ENCODE measurements at regions not wholly inside any gene's neighbourhood (a gene's known extent, or its start where the extent isn't known, plus 50 kb on each side); places are given as distances from the start of the nearest gene placed in this dataset.
"Not testable (repeated sequence)": the region's sequence is repeated elsewhere in the genome, so short reads cannot be mapped to it uniquely, and the experiment has no call there.

- Histone ChIP-seq H3K4me3 (ENCODE audit: low read length) (no peak overlapping the region), H3K27me3 (ENCODE audit: insufficient read depth, low read length) (no peaks in the 10 kb centered on the region), H3K9ac (ENCODE audit: low read depth, low read length) (no peak overlapping the region), H3K27ac (ENCODE audit: low read length) (no peak overlapping the region), H3K4me1 (ENCODE audit: insufficient read depth, low read length) (peaks cover 29% of the 10 kb centered on the region), H3K36me3 (ENCODE audit: insufficient read depth, low read depth, low read length) (no peaks in the 10 kb centered on the region), H3K9me3 (ENCODE audit: insufficient read depth, low read depth, low read length) (no peaks in the 10 kb centered on the region)
These were observed 456.5 kb downstream of the STK39 start for GRCh38 chr2:167790781-167791450.

DNA sequence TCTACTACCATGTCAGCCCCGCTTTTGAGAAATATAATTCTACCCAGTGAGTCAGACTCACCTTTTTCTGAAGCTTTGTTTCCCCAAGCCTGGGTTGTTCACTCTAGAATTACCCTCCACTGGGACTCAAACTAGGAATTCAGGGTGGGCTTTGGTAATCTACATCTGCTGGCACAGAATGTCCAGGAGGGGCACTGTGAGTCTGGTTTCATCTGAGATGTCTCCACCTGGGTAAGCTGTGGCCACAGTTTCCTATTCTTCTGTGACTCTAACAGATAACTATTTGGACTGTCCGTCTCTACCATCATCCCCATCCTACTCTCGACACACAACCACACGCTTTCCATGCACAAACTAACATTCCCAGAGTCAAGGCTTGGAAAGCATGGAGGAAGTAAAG is 457.2 kb downstream of the STK39 start:
- Histone ChIP-seq H3K4me3 (ENCODE audit: low read length) (no peak overlapping the region), H3K4me1 (ENCODE audit: insufficient read depth, low read length) (peaks cover 36% of the 10 kb centered on the region), H3K9ac (ENCODE audit: low read depth, low read length) (no peak overlapping the region), H3K9me3 (ENCODE audit: insufficient read depth, low read depth, low read length) (no peaks in the 10 kb centered on the region), H3K36me3 (ENCODE audit: insufficient read depth, low read depth, low read length) (no peaks in the 10 kb centered on the region), H3K27me3 (ENCODE audit: insufficient read depth, low read length) (no peaks in the 10 kb centered on the region), H3K27ac (ENCODE audit: low read length) (no peak overlapping the region)

DNA sequence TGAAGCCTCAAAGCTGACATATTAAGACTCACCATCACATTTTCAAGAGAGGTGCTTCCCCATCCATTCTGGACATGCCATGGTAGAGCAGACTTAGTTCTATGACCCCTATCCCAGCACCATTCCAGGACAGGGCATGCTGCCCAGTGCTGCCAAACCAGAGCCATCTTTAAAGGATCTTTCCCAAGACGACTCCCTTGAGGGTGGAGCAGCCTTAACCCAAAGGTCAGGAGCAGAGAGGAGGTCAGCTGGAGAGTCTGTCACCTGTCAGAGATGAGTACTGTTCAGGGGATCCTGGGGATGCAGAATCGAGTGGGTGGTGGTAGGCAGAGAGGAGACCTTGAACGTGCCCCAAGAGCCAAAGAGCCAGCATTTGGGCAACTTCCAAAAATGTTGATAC is 459.8 kb downstream of the STK39 start:
- H3K27me3 ChIP-seq (ENCODE audit: insufficient read depth, low read length), result no peaks in the 10 kb centered on the region
- H3K9ac ChIP-seq (ENCODE audit: low read depth, low read length), result no peak overlapping the region
- H3K9me3 ChIP-seq (ENCODE audit: insufficient read depth, low read depth, low read length), result no peaks in the 10 kb centered on the region
- H3K4me1 ChIP-seq (ENCODE audit: insufficient read depth, low read length), result peaks cover 52% of the 10 kb centered on the region
- H3K4me3 ChIP-seq (ENCODE audit: low read length), result no peak overlapping the region
- no peak overlapping the region for H3K27ac ChIP-seq (ENCODE audit: low read length)
- H3K36me3 ChIP-seq (ENCODE audit: insufficient read depth, low read depth, low read length), result no peaks in the 10 kb centered on the region

- H3K27me3 ChIP-seq (ENCODE audit: insufficient read depth, low read length), result no peaks in the 10 kb centered on the region
- peaks cover 47% of the 10 kb centered on the region for H3K4me1 ChIP-seq (ENCODE audit: insufficient read depth, low read length)
- H3K27ac ChIP-seq (ENCODE audit: low read length), result no peak overlapping the region
- H3K9me3 ChIP-seq (ENCODE audit: insufficient read depth, low read depth, low read length), result no peaks in the 10 kb centered on the region
- no peaks in the 10 kb centered on the region for H3K36me3 ChIP-seq (ENCODE audit: insufficient read depth, low read depth, low read length)
- no peak overlapping the region for H3K9ac ChIP-seq (ENCODE audit: low read depth, low read length)
- no peak overlapping the region for H3K4me3 ChIP-seq (ENCODE audit: low read length)
These were observed 460.4 kb downstream of the STK39 start for GRCh38 chr2:167787021-167787420.

DNA sequence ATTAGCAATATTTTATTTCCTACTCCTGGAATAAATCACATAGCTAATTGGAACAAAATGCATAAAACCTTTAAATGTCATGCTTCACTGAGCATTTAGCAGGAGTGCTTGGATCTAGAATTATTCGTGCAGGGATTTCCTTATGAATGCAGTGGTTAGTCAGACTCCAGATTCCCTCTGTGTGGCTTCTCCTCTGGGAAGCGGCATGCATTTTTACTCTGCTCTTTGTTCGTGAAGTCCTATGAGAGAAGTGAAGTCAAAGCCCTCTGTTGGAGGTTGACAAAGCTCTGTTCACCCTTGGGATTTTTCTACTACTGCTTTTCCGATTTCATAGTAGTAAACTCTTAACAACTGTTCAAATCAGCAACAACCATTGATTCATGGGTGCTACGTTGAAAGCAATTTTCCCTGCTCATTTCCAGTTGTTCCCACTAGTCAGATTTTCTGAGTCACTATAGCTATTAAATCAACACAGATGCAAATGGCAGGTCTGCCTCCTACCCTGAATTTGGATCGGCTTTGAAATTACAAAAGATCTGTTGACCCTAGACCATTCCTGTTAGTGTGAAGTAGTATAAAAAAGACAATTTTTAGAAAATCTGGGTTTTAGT is 461.7 kb downstream of the STK39 start:
- H3K9ac ChIP-seq (ENCODE audit: low read depth, low read length), result peak overlapping the region; percentile 31; the same call in 1 of the 2 replicates
- 0 out of 2 replicates have a peak overlapping the region, but pooled peaks have one; percentile 1 for H3K4me3 ChIP-seq (ENCODE audit: low read length)
- H3K27me3 ChIP-seq (ENCODE audit: insufficient read depth, low read length), result no peaks in the 10 kb centered on the region
- peaks cover 37% of the 10 kb centered on the region for H3K4me1 ChIP-seq (ENCODE audit: insufficient read depth, low read length)
- no peaks in the 10 kb centered on the region for H3K36me3 ChIP-seq (ENCODE audit: insufficient read depth, low read depth, low read length)
- peak overlapping the region; percentile 77 for H3K27ac ChIP-seq (ENCODE audit: low read length)
- no peaks in the 10 kb centered on the region for H3K9me3 ChIP-seq (ENCODE audit: insufficient read depth, low read depth, low read length)

DNA sequence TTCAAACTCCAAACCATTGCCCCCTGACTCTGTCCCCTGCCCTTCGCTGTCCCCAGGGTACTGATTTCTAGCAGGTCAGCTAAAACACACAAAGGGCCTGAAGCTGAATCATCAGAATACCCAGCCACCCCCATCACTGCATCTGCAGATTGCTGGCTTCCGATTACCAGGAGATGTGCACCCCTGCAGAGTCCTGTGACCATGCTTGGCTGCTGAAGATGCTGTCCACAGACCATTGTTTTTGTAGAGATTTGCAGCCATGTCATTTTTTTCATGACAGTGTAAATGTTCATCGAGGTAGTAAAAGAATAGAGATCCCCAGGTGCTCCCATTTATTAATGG is 463.3 kb downstream of the STK39 start:
- no peak overlapping the region for H3K9ac ChIP-seq (ENCODE audit: low read depth, low read length)

DNA sequence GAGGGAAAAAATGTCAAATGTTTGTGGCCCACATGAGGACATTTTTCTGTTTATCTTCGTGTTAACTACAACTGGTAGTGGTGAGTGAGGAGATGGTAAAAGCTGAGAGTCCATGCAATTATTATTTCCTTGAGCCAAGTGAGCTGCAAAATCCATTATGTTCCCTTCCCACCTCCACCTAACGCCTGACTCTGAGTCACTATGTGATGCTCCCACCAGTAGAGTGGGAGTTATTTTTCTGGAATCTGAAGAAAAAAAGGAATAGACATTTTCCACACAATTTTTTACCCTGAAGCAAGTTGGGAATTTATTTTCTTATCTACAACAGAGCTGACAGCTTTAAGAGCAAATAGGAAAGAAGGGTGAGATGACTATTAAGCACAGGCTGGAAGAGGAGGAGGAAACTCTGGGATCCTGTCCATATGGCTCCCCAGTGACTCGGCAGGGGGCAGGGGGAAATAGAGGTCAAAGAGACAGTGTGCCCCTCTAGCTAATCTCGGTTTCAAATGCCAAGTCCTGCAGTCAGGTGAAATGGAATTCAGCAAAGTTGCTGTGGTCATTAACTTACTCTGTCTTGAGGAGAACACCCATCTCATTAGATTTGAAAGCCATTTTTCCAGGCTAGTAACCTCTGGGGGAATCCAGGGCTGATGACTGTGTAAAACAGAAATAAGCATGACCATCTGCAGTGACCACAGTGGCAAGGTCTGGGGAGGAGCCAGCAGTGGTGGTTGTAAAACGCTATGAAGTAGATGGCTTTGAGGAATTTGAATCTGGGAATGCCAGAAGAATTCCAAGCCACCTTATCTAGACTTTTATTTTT is 463.9 kb downstream of the STK39 start:
- no peaks in the 10 kb centered on the region for H3K27me3 ChIP-seq (ENCODE audit: insufficient read depth, low read length)
- no peaks in the 10 kb centered on the region for H3K36me3 ChIP-seq (ENCODE audit: insufficient read depth, low read depth, low read length)
- H3K9me3 ChIP-seq (ENCODE audit: insufficient read depth, low read depth, low read length), result no peaks in the 10 kb centered on the region
- H3K4me3 ChIP-seq (ENCODE audit: low read length), result no peak overlapping the region
- H3K27ac ChIP-seq (ENCODE audit: low read length), result no peak overlapping the region
- H3K4me1 ChIP-seq (ENCODE audit: insufficient read depth, low read length), result peaks cover 37% of the 10 kb centered on the region
- no peak overlapping the region for H3K9ac ChIP-seq (ENCODE audit: low read depth, low read length)

More for the DNA sequence above, 463.3 kb downstream of the STK39 start:
- peaks cover 37% of the 10 kb centered on the region for H3K4me1 ChIP-seq (ENCODE audit: insufficient read depth, low read length)
- H3K27me3 ChIP-seq (ENCODE audit: insufficient read depth, low read length), result no peaks in the 10 kb centered on the region
- H3K27ac ChIP-seq (ENCODE audit: low read length), result no peak overlapping the region
- H3K36me3 ChIP-seq (ENCODE audit: insufficient read depth, low read depth, low read length), result no peaks in the 10 kb centered on the region
- H3K4me3 ChIP-seq (ENCODE audit: low read length), result no peak overlapping the region
- H3K9me3 ChIP-seq (ENCODE audit: insufficient read depth, low read depth, low read length), result no peaks in the 10 kb centered on the region

- H3K9me3 ChIP-seq (ENCODE audit: insufficient read depth, low read depth, low read length); H3K27me3 ChIP-seq (ENCODE audit: insufficient read depth, low read length); H3K27ac ChIP-seq (ENCODE audit: low read length); H3K36me3 ChIP-seq (ENCODE audit: insufficient read depth, low read depth, low read length); H3K4me3 ChIP-seq (ENCODE audit: low read length); H3K9ac ChIP-seq (ENCODE audit: low read depth, low read length): not testable (repeated sequence)
- peaks cover 36% of the 10 kb centered on the region for H3K4me1 ChIP-seq (ENCODE audit: insufficient read depth, low read length)
These were observed 465.8 kb downstream of the STK39 start for GRCh38 chr2:167781629-167782028.

- H3K9me3 ChIP-seq (ENCODE audit: insufficient read depth, low read depth, low read length), result no peaks in the 10 kb centered on the region
- peaks cover 3% of the 10 kb centered on the region; the same call in 1 of the 2 replicates for H3K4me1 ChIP-seq (ENCODE audit: insufficient read depth, low read length)
- H3K27me3 ChIP-seq (ENCODE audit: insufficient read depth, low read length), result no peaks in the 10 kb centered on the region
- no peaks in the 10 kb centered on the region for H3K36me3 ChIP-seq (ENCODE audit: insufficient read depth, low read depth, low read length)
- no peak overlapping the region for H3K4me3 ChIP-seq (ENCODE audit: low read length)
- no peak overlapping the region for H3K27ac ChIP-seq (ENCODE audit: low read length)
- H3K9ac ChIP-seq (ENCODE audit: low read depth, low read length), result no peak overlapping the region
These were observed 471.0 kb downstream of the STK39 start for GRCh38 chr2:167776359-167776758.

DNA sequence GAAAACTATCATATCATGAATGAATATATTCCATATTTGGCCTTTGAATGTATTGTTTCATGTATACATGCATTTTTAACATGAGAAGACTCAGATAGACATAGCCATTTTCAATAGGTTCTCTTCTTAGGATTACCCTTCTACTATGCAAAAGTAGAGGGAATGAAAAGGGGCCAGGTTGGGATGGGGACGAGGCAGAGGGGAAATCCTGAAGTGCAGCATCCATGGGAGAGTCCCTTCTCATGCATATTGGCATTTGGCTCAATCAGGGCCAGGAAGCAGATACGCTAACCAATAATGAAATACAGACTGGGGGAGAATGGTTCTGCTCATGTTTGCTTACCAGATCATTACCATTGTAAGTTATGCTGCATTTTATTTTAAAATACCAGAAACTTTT is 475.8 kb downstream of the STK39 start:
- no peaks in the 10 kb centered on the region for H3K9me3 ChIP-seq (ENCODE audit: insufficient read depth, low read depth, low read length)
- no peaks in the 10 kb centered on the region for H3K36me3 ChIP-seq (ENCODE audit: insufficient read depth, low read depth, low read length)
- H3K4me1 ChIP-seq (ENCODE audit: insufficient read depth, low read length), result peaks cover 3% of the 10 kb centered on the region; the same call in 1 of the 2 replicates
- no peak overlapping the region for H3K27ac ChIP-seq (ENCODE audit: low read length)
- H3K27me3 ChIP-seq (ENCODE audit: insufficient read depth, low read length), result no peaks in the 10 kb centered on the region
- H3K9ac ChIP-seq (ENCODE audit: low read depth, low read length), result no peak overlapping the region
- H3K4me3 ChIP-seq (ENCODE audit: low read length), result no peak overlapping the region

- H3K9me3 ChIP-seq (ENCODE audit: insufficient read depth, low read depth, low read length), result no peaks in the 10 kb centered on the region
- H3K4me3 ChIP-seq (ENCODE audit: low read length), result no peak overlapping the region
- no peaks in the 10 kb centered on the region for H3K36me3 ChIP-seq (ENCODE audit: insufficient read depth, low read depth, low read length)
These were observed 478.4 kb downstream of the STK39 start for GRCh38 chr2:167769020-167769419.

DNA sequence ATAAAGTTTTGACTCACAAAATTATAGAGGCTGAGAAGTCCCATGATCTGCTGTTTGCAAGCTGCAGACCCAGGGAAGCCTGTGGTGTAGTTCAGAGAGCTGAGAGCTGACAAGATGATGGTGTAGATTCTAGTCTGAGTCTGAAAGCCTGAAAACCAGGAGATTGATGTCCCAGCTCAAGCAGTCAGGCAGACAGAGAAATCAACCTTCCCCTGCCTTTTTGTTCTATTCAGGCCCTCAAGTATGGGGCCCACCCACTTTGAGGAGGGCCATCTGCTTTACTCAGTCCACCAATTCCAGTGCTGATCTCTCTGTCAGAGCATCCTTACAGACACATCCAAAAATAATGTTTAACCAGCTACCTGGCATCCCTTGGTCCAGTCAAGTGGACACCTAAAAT is 479.6 kb downstream of the STK39 start:
- Histone ChIP-seq H3K9me3 (ENCODE audit: insufficient read depth, low read depth, low read length) (no peaks in the 10 kb centered on the region), H3K27me3 (ENCODE audit: insufficient read depth, low read length) (no peaks in the 10 kb centered on the region), H3K27ac (ENCODE audit: low read length) (no peak overlapping the region), H3K4me3 (ENCODE audit: low read length) (no peak overlapping the region), H3K9ac (ENCODE audit: low read depth, low read length) (no peak overlapping the region), H3K4me1 (ENCODE audit: insufficient read depth, low read length) (peaks cover 3% of the 10 kb centered on the region; the same call in 1 of the 2 replicates), H3K36me3 (ENCODE audit: insufficient read depth, low read depth, low read length) (no peaks in the 10 kb centered on the region)

More at GRCh38 chr2:167769020-167769419, 478.4 kb downstream of the STK39 start:
- Histone ChIP-seq H3K4me1 (ENCODE audit: insufficient read depth, low read length) (peaks cover 3% of the 10 kb centered on the region; the same call in 1 of the 2 replicates), H3K27ac (ENCODE audit: low read length) (no peak overlapping the region), H3K27me3 (ENCODE audit: insufficient read depth, low read length) (no peaks in the 10 kb centered on the region), H3K9ac (ENCODE audit: low read depth, low read length) (no peak overlapping the region)
